ENCODE measurements at regions not wholly inside any gene's neighbourhood (a gene's known extent, or its start where the extent isn't known, plus 50 kb on each side); places are given as distances from the start of the nearest gene placed in this dataset.
"Not testable (repeated sequence)": the region's sequence is repeated elsewhere in the genome, so short reads cannot be mapped to it uniquely, and the experiment has no call there.

DNA sequence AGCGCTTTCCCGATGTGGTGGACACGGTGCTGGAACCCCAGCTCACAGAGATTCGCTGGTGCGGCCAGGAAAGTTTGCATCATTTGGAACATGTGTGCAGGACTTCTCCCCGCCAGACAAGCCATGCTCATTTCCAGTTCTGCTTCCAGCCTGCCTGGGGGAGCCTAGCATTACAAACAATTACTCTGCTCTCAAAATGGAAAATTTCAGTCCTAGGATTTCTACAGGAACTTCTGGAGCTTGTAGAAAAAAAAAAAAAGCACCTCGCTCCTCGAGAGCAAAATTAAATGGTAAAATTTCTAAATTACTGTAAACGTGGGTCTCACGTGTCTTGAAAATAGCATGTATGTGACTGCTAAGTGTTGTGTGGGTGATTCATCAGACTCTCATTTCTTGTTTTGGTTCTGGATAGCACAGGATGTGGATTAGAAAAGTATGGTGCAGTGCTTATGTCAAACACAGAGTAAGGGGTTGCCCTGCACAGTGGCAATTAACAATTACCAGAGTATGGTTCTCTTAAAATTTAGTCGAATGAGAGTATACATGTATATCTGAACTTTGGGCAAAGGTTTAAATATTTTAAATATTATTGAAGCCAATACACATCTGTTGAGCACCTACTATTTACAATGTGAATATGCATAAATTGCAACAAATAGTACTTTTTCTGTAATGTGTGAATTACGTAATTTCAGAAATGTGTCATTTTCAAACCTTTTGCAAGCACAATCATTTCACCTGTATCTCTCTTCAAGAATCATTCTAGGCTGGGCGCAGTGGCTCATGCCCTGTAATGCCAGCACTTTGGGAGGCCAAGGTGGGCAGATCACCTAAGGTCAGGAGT is 61.8 kb upstream of the PTGFRN start:
- POLR2A ChIA-PET = no interaction called here
- TF ChIP-seq, protein P1, sequence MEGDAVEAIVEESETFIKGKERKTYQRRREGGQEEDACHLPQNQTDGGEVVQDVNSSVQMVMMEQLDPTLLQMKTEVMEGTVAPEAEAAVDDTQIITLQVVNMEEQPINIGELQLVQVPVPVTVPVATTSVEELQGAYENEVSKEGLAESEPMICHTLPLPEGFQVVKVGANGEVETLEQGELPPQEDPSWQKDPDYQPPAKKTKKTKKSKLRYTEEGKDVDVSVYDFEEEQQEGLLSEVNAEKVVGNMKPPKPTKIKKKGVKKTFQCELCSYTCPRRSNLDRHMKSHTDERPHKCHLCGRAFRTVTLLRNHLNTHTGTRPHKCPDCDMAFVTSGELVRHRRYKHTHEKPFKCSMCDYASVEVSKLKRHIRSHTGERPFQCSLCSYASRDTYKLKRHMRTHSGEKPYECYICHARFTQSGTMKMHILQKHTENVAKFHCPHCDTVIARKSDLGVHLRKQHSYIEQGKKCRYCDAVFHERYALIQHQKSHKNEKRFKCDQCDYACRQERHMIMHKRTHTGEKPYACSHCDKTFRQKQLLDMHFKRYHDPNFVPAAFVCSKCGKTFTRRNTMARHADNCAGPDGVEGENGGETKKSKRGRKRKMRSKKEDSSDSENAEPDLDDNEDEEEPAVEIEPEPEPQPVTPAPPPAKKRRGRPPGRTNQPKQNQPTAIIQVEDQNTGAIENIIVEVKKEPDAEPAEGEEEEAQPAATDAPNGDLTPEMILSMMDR (IDR thresholded peaks at IDR 0.05; ENCODE audit: control extremely low read depth, extremely low read depth, low read depth, missing control alignments) = no peak
- peak; percentile 34 for DNase-seq (ENCODE audit: extremely low spot score)

DNA sequence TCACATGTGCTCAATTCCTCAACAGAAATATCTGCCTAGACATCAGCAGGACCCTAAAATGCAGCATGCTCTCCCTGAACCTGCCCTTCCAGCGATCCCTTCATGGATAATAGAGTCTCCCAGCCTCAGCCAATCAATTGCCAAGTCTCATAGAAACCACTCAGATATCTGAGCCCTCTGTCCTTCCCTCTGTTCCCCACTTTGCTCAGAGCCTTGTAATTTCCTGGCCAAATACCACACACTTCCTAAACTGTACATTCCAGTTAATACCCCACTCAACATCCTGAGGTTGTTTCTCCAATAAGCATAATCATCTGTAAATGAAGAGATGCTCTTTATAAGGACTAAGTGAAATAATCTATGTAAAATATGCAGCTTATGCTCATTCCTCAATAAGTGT is 59.3 kb upstream of the PTGFRN start:
- ChIA-PET CTCF (interaction anchor here (1.4 kb wide), 1 partner anchor 18 kb away, joined by 4 read pairs; no protein-coding TSS in a partner anchor), POLR2A (no interaction called here)
- TF ChIP-seq, protein P1 (IDR thresholded peaks at IDR 0.05; ENCODE audit: control extremely low read depth, extremely low read depth, low read depth, missing control alignments) = no peak
- DNase-seq (ENCODE audit: extremely low spot score) = no peak

More for the DNA sequence above, 61.8 kb upstream of the PTGFRN start:
- CTCF ChIA-PET = interaction anchor here (1.7 kb wide), 1 partner anchor 123 kb away, joined by 3 read pairs; no protein-coding TSS in a partner anchor

DNA sequence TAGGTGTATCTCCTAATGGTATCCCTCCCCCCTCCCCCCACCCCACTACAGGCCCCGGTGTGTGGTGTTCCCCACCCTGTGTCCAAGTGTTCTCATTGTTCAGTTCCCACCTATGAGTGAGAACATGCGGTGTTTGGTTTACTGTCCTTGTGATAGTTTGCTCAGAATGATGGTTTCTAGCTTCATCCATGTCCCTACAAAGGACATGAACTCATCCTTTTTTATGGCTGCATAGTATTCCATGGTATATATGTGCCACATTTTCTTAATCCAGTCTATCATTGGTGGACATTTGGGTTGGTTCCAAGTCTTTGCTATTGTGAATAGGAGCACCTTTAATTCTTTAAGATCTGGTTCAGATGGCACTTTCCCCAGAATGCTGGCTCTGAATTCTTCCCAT is 58.5 kb upstream of the PTGFRN start:
- POLR2A ChIA-PET; DNase-seq (ENCODE audit: extremely low spot score): not testable (repeated sequence)
- CTCF ChIA-PET = interaction anchor here (1.4 kb wide), 1 partner anchor 19 kb away, joined by 4 read pairs; no protein-coding TSS in a partner anchor

DNA sequence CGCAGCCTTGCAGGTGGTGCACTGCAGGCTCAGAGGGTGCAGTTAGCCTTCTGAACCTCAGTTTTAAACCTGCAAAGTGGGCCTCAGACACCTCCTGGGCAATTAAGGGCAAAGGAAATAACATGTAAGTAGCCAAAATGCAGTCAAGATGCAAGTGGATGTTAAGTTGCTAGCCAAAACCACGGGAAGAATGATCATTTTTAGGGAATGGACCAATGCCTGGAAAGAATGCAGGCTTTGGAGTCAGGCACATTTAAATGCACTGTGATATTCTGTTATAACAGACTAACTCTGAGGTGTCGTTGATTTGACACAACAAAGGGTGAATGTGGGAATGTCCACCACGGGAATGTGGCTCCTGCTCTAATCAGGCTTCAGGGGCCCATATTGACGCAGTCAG is 57.9 kb upstream of the PTGFRN start:
- POLR2A ChIA-PET = interaction anchor here (0.5 kb wide), 1 partner anchor 10 kb away, joined by 4 read pairs; no protein-coding TSS in a partner anchor
- CTCF ChIA-PET = interaction anchor here (1.1 kb wide), 1 partner anchor 255 kb away, joined by 3 read pairs; no protein-coding TSS in a partner anchor
- no peak for DNase-seq (ENCODE audit: extremely low spot score)
- TF ChIP-seq, protein P1 (IDR thresholded peaks at IDR 0.05; ENCODE audit: control extremely low read depth, extremely low read depth, low read depth, missing control alignments) = no peak

DNA sequence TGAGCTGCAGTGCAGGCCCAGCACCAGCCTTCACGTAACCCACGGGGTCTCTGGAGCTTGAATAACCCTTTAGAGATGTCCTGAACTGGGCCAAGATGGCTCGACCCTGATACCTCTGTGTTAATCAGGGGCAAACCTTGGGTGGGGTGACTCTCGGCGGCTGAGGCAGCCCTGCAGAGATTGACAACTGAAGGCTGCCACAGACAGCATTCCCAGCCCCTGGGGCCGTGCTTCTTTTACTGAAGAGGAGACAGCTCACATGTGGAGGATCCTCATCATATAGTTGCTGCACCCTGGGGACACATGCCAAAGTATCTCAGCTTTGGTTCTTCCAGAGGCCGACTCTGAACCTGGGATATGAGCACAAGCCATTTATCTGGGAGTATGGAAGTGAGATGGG is 57.3 kb upstream of the PTGFRN start:
- TF ChIP-seq, protein P1 (IDR thresholded peaks at IDR 0.05; ENCODE audit: control extremely low read depth, extremely low read depth, low read depth, missing control alignments) = no peak
- no peak for DNase-seq (ENCODE audit: extremely low spot score)
- CTCF ChIA-PET = interaction anchor here (1.1 kb wide), 1 partner anchor 256 kb away, joined by 3 read pairs; no protein-coding TSS in a partner anchor
- POLR2A ChIA-PET = interaction anchor here (0.5 kb wide), 1 partner anchor 11 kb away, joined by 4 read pairs; no protein-coding TSS in a partner anchor

DNA sequence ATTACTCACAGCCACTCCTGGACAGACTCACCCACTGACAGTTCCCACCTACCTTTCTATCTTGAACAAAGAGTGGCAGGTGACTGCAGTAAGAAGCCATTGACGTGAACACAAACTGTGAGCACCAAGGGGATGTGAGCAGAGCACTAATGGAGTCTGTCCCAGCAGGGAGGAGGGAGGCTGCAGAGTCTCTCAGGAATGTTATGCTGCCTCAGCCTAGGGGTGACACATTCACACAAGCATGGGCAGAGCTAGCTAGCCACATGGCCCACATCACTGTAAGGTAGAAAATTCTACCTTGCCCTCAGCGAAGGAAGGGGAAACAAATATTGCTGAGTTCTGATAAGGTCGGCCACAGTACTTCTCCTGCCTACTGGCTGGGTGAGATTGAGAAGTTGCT is 56.8 kb upstream of the PTGFRN start:
- TF ChIP-seq, protein P1 (IDR thresholded peaks at IDR 0.05; ENCODE audit: control extremely low read depth, extremely low read depth, low read depth, missing control alignments) = no peak
- POLR2A ChIA-PET = no interaction called here
- CTCF ChIA-PET = interaction anchor here (0.9 to 2.7 kb wide), 5 partner anchors 10 to 256 kb away, joined by 3 to 12 read pairs (median 4); no protein-coding TSS in a partner anchor
- no peak for DNase-seq (ENCODE audit: extremely low spot score)

Measured in GM10248 (cell line).